Osteocyte (in vitro differentiated cells): ENCODE measurements at regions not wholly inside any gene's neighbourhood (a gene's known extent, or its start where the extent isn't known, plus 50 kb on each side); places are given as distances from the start of the nearest gene placed in this dataset.

Experiments used
- DNase-seq: peaks from one replicate; pipeline ENCODE4 v3.0.0; 2021; ENCODE audit warnings: mixed read lengths; ENCODE audit not compliant: unreplicated experiment; ENCODE audit errors: extremely low spot score
- H3K27ac Mint-ChIP-seq: one replicate; pipeline ENCODE4 v1.8.0; 2021; ENCODE audit warnings: mild to moderate bottlenecking, mixed read lengths; ENCODE audit not compliant: unreplicated experiment
- H3K27me3 Mint-ChIP-seq: one replicate; pipeline ENCODE4 v1.8.0; 2021; ENCODE audit warnings: mixed read lengths; ENCODE audit not compliant: unreplicated experiment
- H3K36me3 Mint-ChIP-seq: one replicate; pipeline ENCODE4 v1.8.0; 2021; ENCODE audit warnings: mixed read lengths; ENCODE audit not compliant: unreplicated experiment
- H3K4me1 Mint-ChIP-seq: one replicate; pipeline ENCODE4 v1.8.0; 2021; ENCODE audit warnings: mixed read lengths; ENCODE audit not compliant: unreplicated experiment
- H3K4me3 Mint-ChIP-seq: one replicate; pipeline ENCODE4 v1.8.0; 2021; ENCODE audit warnings: mild to moderate bottlenecking, moderate library complexity, mixed read lengths; ENCODE audit not compliant: unreplicated experiment
- H3K9me3 Mint-ChIP-seq: one replicate; pipeline ENCODE4 v1.8.0; 2021; ENCODE audit warnings: mixed read lengths; ENCODE audit not compliant: unreplicated experiment
- CTCF ChIP-seq: fragments of 200-600 bp; sonication (generic); IDR thresholded peaks from 2 replicates; pipeline ENCODE4 v1.5.0; 2021; ENCODE audit warnings: antibody characterized with exemption, mild to moderate bottlenecking, moderate library complexity

DNA sequence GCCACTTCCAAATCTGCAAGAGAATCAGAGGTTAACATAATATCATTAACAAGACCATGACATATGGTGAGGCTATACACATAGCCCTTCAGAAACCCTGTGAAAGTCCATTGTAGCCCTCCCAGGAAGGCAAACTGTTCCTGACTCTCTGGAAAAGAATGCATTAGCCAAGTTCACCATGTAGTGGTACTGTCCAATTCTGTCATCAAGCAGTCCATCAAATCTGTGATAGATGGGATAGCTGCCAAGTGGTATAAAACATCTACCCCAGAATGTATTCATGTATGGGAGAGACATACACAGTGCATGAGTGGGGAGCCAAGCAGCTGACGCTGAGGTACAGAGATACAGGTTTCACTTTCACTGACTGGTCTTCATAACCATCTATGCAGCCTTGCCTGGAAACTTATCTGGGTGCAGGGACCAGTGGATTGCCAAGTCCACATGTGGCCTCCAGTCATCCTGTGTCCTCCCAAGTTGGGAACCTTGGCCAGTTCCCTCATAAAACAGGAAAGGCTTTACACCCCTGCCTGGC lies 281.1 kb downstream of the MBD2 start:
- no peak overlapping the region for H3K27ac Mint-ChIP-seq

GRCh38 chr18:53941601-53942338 lies 282.7 kb downstream of the MBD2 start:
- Mint-ChIP-seq H3K9me3 (peaks cover 6% of the 10 kb centered on the region), H3K36me3 (no peaks in the 10 kb centered on the region)

More for the DNA sequence above, 281.1 kb downstream of the MBD2 start:
- Mint-ChIP-seq H3K9me3 (peaks cover 6% of the 10 kb centered on the region), H3K4me1 (no peaks in the 10 kb centered on the region), H3K4me3 (no peak overlapping the region), H3K27me3 (no peaks in the 10 kb centered on the region), H3K36me3 (no peaks in the 10 kb centered on the region)
- no peak for TF ChIP-seq CTCF
- DNase-seq = no peak

GRCh38 chr18:53937037-53937436 lies 287.4 kb downstream of the MBD2 start:
- H3K4me1 Mint-ChIP-seq = no peaks in the 10 kb centered on the region
- TF ChIP-seq CTCF = no peak
- no peak overlapping the region for H3K27ac Mint-ChIP-seq
- no peaks in the 10 kb centered on the region for H3K27me3 Mint-ChIP-seq
- no peak overlapping the region for H3K4me3 Mint-ChIP-seq
- H3K36me3 Mint-ChIP-seq = no peaks in the 10 kb centered on the region
- H3K9me3 Mint-ChIP-seq = peaks cover 6% of the 10 kb centered on the region
- no peak for DNase-seq

More at GRCh38 chr18:53941601-53942338, 282.7 kb downstream of the MBD2 start:
- Mint-ChIP-seq H3K27me3 (no peaks in the 10 kb centered on the region), H3K4me3 (no peak overlapping the region), H3K4me1 (no peaks in the 10 kb centered on the region), H3K27ac (no peak overlapping the region)
- TF ChIP-seq CTCF = no peak
- DNase-seq = no peak

DNA sequence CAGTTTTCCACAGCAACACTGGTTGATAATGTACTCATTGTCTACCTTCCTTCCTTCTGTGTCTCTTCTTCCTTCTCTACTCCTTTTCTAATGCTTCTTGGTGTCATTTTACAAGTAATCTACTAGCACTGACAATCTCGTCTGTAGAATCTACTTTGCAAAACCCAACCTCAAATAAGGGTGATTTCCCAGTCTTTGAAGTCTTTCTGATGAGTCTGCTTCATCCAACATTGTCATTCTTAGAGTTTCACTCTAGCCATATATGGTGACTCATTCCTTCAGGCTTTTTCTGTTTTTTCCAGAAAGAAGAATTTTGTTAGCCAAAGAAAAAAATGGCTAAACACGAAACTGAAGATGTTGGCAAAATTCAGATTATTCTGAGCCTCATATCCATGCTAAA lies 288.7 kb downstream of the MBD2 start:
- H3K27ac Mint-ChIP-seq = no peak overlapping the region
- TF ChIP-seq CTCF = no peak
- H3K9me3 Mint-ChIP-seq = peaks cover 2% of the 10 kb centered on the region

DNA sequence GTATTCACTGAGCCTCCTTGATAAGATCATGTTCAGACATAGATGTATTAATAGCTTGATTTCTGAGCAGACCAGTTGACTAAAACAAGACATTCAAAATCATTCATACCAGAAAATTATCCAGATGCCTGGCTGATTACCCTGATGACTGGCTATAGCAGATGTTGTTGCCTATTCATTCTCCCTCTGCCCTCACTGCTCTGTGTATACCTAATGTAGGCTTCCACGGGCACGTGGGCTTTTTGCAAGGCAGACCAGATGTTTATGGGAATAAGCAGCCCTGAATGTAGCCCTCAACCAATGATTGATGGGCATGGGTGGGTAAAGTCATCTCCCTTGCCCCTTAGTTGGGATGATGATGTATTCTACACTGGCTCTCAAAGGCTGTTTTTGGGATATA lies 289.1 kb downstream of the MBD2 start:
- no peak for DNase-seq
- no peak for TF ChIP-seq CTCF
- Mint-ChIP-seq H3K4me1 (no peaks in the 10 kb centered on the region), H3K27me3 (no peaks in the 10 kb centered on the region), H3K4me3 (no peak overlapping the region), H3K36me3 (no peaks in the 10 kb centered on the region), H3K9me3 (peaks cover 4% of the 10 kb centered on the region), H3K27ac (no peak overlapping the region)

More for the DNA sequence above, 288.7 kb downstream of the MBD2 start:
- Mint-ChIP-seq H3K36me3 (no peaks in the 10 kb centered on the region), H3K4me1 (no peaks in the 10 kb centered on the region), H3K4me3 (no peak overlapping the region), H3K27me3 (no peaks in the 10 kb centered on the region)
- DNase-seq = no peak
